GM19328 (cell line): ENCODE measurements at regions not wholly inside any gene's neighbourhood (a gene's known extent, or its start where the extent isn't known, plus 50 kb on each side); places are given as distances from the start of the nearest gene placed in this dataset.

Source experiments
- ATAC-seq: cut with Tn5 transposase; IDR thresholded peaks from one replicate; pipeline ENCODE4 v1.9.1; 2021; ENCODE audit warnings: mild to moderate bottlenecking, moderate library complexity; ENCODE audit not compliant: unreplicated experiment

- ATAC-seq: no peak
Measured at GRCh38 chr3:80542456-80542855, 774.7 kb upstream of the ROBO1 start.

- no peak for ATAC-seq
Measured at GRCh38 chr3:80537680-80538079, 769.9 kb upstream of the ROBO1 start.

GRCh38 chr3:80535286-80535685, 767.5 kb upstream of the ROBO1 start:
- no peak for ATAC-seq

- no peak for ATAC-seq
Measured at GRCh38 chr3:80533553-80533952, 765.8 kb upstream of the ROBO1 start.

GRCh38 chr3:80526153-80526552, 758.4 kb upstream of the ROBO1 start:
- no peak for ATAC-seq

GRCh38 chr3:80521081-80521480, 753.3 kb upstream of the ROBO1 start:
- ATAC-seq: no peak

GRCh38 chr3:80519436-80519835, 751.6 kb upstream of the ROBO1 start:
- ATAC-seq: no peak

GRCh38 chr3:80496452-80496851, 728.7 kb upstream of the ROBO1 start:
- ATAC-seq: no peak

GRCh38 chr3:80492162-80492561, 724.4 kb upstream of the ROBO1 start:
- ATAC-seq: no peak

- ATAC-seq: no peak
Measured at GRCh38 chr3:80472961-80473360, 705.2 kb upstream of the ROBO1 start.

- no peak for ATAC-seq
Measured at GRCh38 chr3:80472459-80472858, 704.7 kb upstream of the ROBO1 start.

- no peak for ATAC-seq
Measured at GRCh38 chr3:80470433-80470832, 702.6 kb upstream of the ROBO1 start.

- no peak for ATAC-seq
Measured at GRCh38 chr3:80465746-80466145, 697.9 kb upstream of the ROBO1 start.

GRCh38 chr3:80451393-80451792, 683.6 kb upstream of the ROBO1 start:
- no peak for ATAC-seq

GRCh38 chr3:80445641-80446040, 677.8 kb upstream of the ROBO1 start:
- ATAC-seq: no peak

- ATAC-seq: no peak
Measured at GRCh38 chr3:80445053-80445452, 677.3 kb upstream of the ROBO1 start.

- no peak for ATAC-seq
Measured at GRCh38 chr3:80439490-80439889, 671.7 kb upstream of the ROBO1 start.

GRCh38 chr3:80434366-80434765, 666.6 kb upstream of the ROBO1 start:
- ATAC-seq: no peak

GRCh38 chr3:80424951-80425350, 657.2 kb upstream of the ROBO1 start:
- no peak for ATAC-seq

- ATAC-seq: no peak
Measured at GRCh38 chr3:80408030-80408721, 640.4 kb upstream of the ROBO1 start.

- ATAC-seq: no peak
Measured at GRCh38 chr3:80405618-80406017, 637.8 kb upstream of the ROBO1 start.

GRCh38 chr3:80395023-80395422, 627.2 kb upstream of the ROBO1 start:
- ATAC-seq: no peak

GRCh38 chr3:80391573-80391972, 623.8 kb upstream of the ROBO1 start:
- no peak for ATAC-seq
